ENCODE measurements at regions not wholly inside any gene's neighbourhood (a gene's known extent, or its start where the extent isn't known, plus 50 kb on each side); places are given as distances from the start of the nearest gene placed in this dataset.
A peak's percentile ranks its signal among the peaks of the same experiment; 100 is the strongest.

- peaks cover 3% of the 10 kb centered on the region for H3K9me3 ChIP-seq (ENCODE audit: control insufficient read depth, low read length)
- 75 to 95% methylated on average over 3 to 4 of the region's 4 CpGs for WGBS, 2 experiments (ENCODE audit: insufficient coverage in 2 of 2)
- H3K4me3 ChIP-seq (ENCODE audit: extremely low read depth, insufficient read depth, low read length, poor library complexity, severe bottlenecking) = no peak overlapping the region
- no peaks in the 10 kb centered on the region for H3K36me3 ChIP-seq (ENCODE audit: control insufficient read depth, insufficient read depth, low read length)
- H3K27ac ChIP-seq (ENCODE audit: low read depth, low read length, severe bottlenecking) = peak overlapping the region; percentile 8
- H3K4me1 ChIP-seq (ENCODE audit: control insufficient read depth, insufficient read depth, low read length, poor library complexity, severe bottlenecking) = no peaks in the 10 kb centered on the region
Observed at GRCh38 chr2:66317268-66317890, 117.5 kb upstream of the MEIS1 start.

GRCh38 chr2:66306483-66306882 lies 128.4 kb upstream of the MEIS1 start:
- 100% methylated on average over 1 of the region's 1 CpG for WGBS, 2 experiments (ENCODE audit: insufficient coverage in 2 of 2)
- no peaks in the 10 kb centered on the region for H3K4me1 ChIP-seq (ENCODE audit: control insufficient read depth, insufficient read depth, low read length, poor library complexity, severe bottlenecking)
- H3K27ac ChIP-seq (ENCODE audit: low read depth, low read length, severe bottlenecking) = no peak overlapping the region
- H3K9me3 ChIP-seq (ENCODE audit: control insufficient read depth, low read length) = no peaks in the 10 kb centered on the region
- no peaks in the 10 kb centered on the region for H3K36me3 ChIP-seq (ENCODE audit: control insufficient read depth, insufficient read depth, low read length)
- H3K4me3 ChIP-seq (ENCODE audit: extremely low read depth, insufficient read depth, low read length, poor library complexity, severe bottlenecking) = no peak overlapping the region

- Histone ChIP-seq H3K27ac (ENCODE audit: low read depth, low read length, severe bottlenecking) (no peak overlapping the region), H3K4me1 (ENCODE audit: control insufficient read depth, insufficient read depth, low read length, poor library complexity, severe bottlenecking) (no peaks in the 10 kb centered on the region), H3K9me3 (ENCODE audit: control insufficient read depth, low read length) (no peaks in the 10 kb centered on the region), H3K36me3 (ENCODE audit: control insufficient read depth, insufficient read depth, low read length) (no peaks in the 10 kb centered on the region), H3K4me3 (ENCODE audit: extremely low read depth, insufficient read depth, low read length, poor library complexity, severe bottlenecking) (no peak overlapping the region)
- WGBS, 2 experiments (ENCODE audit: insufficient coverage in 2 of 2) = 90 to 96% methylated on average over 11 to 12 of the region's 12 CpGs
Observed at GRCh38 chr2:66305718-66306117, 129.2 kb upstream of the MEIS1 start.

GRCh38 chr2:66303471-66303870 lies 131.5 kb upstream of the MEIS1 start:
- no peak overlapping the region for H3K27ac ChIP-seq (ENCODE audit: low read depth, low read length, severe bottlenecking)
- no peaks in the 10 kb centered on the region for H3K4me1 ChIP-seq (ENCODE audit: control insufficient read depth, insufficient read depth, low read length, poor library complexity, severe bottlenecking)
- WGBS, 2 experiments (ENCODE audit: insufficient coverage in 2 of 2) = 95 to 98% methylated on average over 4 of the region's 4 CpGs
- H3K9me3 ChIP-seq (ENCODE audit: control insufficient read depth, low read length) = no peaks in the 10 kb centered on the region
- H3K4me3 ChIP-seq (ENCODE audit: extremely low read depth, insufficient read depth, low read length, poor library complexity, severe bottlenecking) = no peak overlapping the region
- H3K36me3 ChIP-seq (ENCODE audit: control insufficient read depth, insufficient read depth, low read length) = no peaks in the 10 kb centered on the region

DNA sequence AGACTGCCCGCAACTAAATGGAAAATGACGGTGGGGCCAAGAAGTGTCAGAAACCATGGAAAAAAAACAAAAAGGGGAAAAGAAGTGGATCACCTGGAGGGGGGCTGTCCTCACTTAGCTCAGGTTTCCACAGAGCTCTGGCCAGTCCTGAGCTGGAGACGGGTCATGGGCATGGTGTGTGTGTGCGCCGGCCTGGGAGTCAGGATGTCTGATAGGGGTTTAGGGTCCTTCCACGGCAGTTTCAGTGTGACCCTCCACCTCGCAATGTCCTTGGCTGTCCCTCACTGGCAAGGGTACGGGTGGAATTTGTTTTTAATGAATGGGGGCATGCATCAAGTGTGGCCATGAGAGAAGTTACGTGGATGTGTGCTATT lies 133.2 kb upstream of the MEIS1 start:
- Histone ChIP-seq H3K9me3 (ENCODE audit: control insufficient read depth, low read length) (no peaks in the 10 kb centered on the region), H3K36me3 (ENCODE audit: control insufficient read depth, insufficient read depth, low read length) (no peaks in the 10 kb centered on the region), H3K4me3 (ENCODE audit: extremely low read depth, insufficient read depth, low read length, poor library complexity, severe bottlenecking) (no peak overlapping the region), H3K27ac (ENCODE audit: low read depth, low read length, severe bottlenecking) (no peak overlapping the region), H3K4me1 (ENCODE audit: control insufficient read depth, insufficient read depth, low read length, poor library complexity, severe bottlenecking) (no peaks in the 10 kb centered on the region)
- WGBS, 2 experiments (ENCODE audit: insufficient coverage in 2 of 2) = 93 to 94% methylated on average over 9 of the region's 9 CpGs

DNA sequence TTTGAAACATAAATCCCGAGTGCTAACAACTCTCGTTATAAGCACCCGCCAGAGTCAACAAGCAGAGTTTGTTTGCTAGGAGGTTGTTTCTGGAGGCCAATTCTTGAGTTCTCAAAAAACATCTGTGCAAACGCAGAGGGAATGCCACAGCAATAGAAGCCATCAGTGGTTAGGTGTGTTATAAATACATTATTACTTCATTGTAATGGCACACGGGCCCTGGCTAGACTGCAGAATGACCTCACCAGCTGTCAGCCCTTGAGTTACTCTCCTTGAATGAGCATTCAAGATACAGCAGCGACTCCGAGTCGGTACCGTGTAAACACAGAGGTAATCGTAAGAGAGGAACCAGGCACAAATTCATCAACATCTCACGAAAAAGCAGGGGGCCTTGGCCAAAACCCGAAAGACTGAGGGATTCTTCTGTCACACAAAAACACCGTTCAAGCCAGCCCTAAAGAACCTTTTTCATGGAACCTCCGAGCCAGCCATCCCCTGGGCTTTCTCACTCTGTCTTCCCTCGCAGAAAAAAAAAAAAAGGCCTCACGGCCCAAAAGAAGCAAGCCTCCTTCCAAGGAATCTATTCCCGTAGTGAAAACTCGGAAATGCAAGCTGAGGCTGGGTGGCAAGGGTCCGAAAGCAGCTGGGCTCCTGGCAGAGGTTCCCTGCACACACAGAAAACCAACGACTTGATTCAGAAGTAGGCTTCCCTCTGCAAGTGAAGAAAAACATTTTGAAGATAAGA lies 133.7 kb upstream of the MEIS1 start:
- no peak overlapping the region for H3K4me3 ChIP-seq (ENCODE audit: extremely low read depth, insufficient read depth, low read length, poor library complexity, severe bottlenecking)
- 86 to 91% methylated on average over 15 to 19 of the region's 20 CpGs for WGBS, 2 experiments (ENCODE audit: insufficient coverage in 2 of 2)
- H3K9me3 ChIP-seq (ENCODE audit: control insufficient read depth, low read length) = no peaks in the 10 kb centered on the region
- H3K36me3 ChIP-seq (ENCODE audit: control insufficient read depth, insufficient read depth, low read length) = no peaks in the 10 kb centered on the region
- no peaks in the 10 kb centered on the region for H3K4me1 ChIP-seq (ENCODE audit: control insufficient read depth, insufficient read depth, low read length, poor library complexity, severe bottlenecking)
- no peak overlapping the region for H3K27ac ChIP-seq (ENCODE audit: low read depth, low read length, severe bottlenecking)

GRCh38 chr2:66283787-66284186 lies 151.1 kb upstream of the MEIS1 start:
- H3K4me1 ChIP-seq (ENCODE audit: control insufficient read depth, insufficient read depth, low read length, poor library complexity, severe bottlenecking) = no peaks in the 10 kb centered on the region
- H3K9me3 ChIP-seq (ENCODE audit: control insufficient read depth, low read length) = no peaks in the 10 kb centered on the region
- no peaks in the 10 kb centered on the region for H3K36me3 ChIP-seq (ENCODE audit: control insufficient read depth, insufficient read depth, low read length)
- whole genome bisulfite sequencing, 2 experiments (ENCODE audit: insufficient coverage in 2 of 2) = no CpG with 5 or more reads among the region's 1 CpG
- no peak overlapping the region for H3K4me3 ChIP-seq (ENCODE audit: extremely low read depth, insufficient read depth, low read length, poor library complexity, severe bottlenecking)
- no peak overlapping the region for H3K27ac ChIP-seq (ENCODE audit: low read depth, low read length, severe bottlenecking)

DNA sequence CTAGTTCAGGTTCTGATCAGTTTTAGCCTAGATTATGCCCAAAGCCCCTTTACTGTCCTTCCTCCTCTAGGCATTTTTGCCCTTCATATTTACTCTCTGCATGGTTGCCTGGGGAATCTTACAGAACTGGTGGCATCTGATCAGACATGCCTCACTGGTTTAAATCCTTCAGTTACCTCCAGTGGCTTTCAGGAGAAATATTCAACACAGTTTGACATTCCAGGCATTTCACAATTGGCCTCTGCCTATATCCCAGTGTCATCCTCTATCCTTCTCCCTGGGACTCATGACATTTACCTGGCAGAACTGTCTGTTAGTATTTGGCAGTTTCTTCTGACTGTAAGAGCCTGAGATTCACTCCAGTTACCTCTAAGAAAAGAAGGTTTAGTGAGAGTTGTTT lies 152.9 kb upstream of the MEIS1 start:
- no peaks in the 10 kb centered on the region for H3K9me3 ChIP-seq (ENCODE audit: control insufficient read depth, low read length)
- no peak overlapping the region for H3K27ac ChIP-seq (ENCODE audit: low read depth, low read length, severe bottlenecking)
- no peak overlapping the region for H3K4me3 ChIP-seq (ENCODE audit: extremely low read depth, insufficient read depth, low read length, poor library complexity, severe bottlenecking)
- H3K4me1 ChIP-seq (ENCODE audit: control insufficient read depth, insufficient read depth, low read length, poor library complexity, severe bottlenecking) = no peaks in the 10 kb centered on the region
- H3K36me3 ChIP-seq (ENCODE audit: control insufficient read depth, insufficient read depth, low read length) = no peaks in the 10 kb centered on the region

DNA sequence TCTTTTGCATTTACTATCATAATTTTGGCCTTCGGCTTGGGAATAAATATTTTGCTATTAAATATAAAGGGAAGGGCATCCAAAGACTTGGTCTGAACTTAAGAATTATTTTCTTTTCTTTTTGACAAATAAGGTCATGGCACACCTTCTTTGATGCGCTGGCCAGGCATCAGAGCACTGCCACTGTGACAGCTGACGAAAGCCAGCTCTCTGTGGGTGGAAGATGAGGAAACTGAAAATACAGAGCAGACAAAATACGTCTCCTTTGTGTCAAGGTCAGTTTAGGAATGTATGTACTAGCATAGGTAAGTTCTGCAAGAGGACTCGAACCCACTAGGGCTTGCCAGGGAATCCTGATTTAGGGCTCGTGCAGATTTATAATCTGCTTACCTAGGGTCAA lies 155.9 kb upstream of the MEIS1 start:
- WGBS, 2 experiments (ENCODE audit: insufficient coverage in 2 of 2) = 73 to 83% methylated on average over 2 of the region's 6 CpGs

GRCh38 chr2:66275984-66276383 lies 158.9 kb upstream of the MEIS1 start:
- no peaks in the 10 kb centered on the region for H3K4me1 ChIP-seq (ENCODE audit: control insufficient read depth, insufficient read depth, low read length, poor library complexity, severe bottlenecking)
- H3K27ac ChIP-seq (ENCODE audit: low read depth, low read length, severe bottlenecking) = no peak overlapping the region
- H3K36me3 ChIP-seq (ENCODE audit: control insufficient read depth, insufficient read depth, low read length) = no peaks in the 10 kb centered on the region
- WGBS, 2 experiments (ENCODE audit: insufficient coverage in 2 of 2) = no CpG with 5 or more reads among the region's 1 CpG
- no peaks in the 10 kb centered on the region for H3K9me3 ChIP-seq (ENCODE audit: control insufficient read depth, low read length)
- no peak overlapping the region for H3K4me3 ChIP-seq (ENCODE audit: extremely low read depth, insufficient read depth, low read length, poor library complexity, severe bottlenecking)

More for the DNA sequence above, 155.9 kb upstream of the MEIS1 start:
- Histone ChIP-seq H3K36me3 (ENCODE audit: control insufficient read depth, insufficient read depth, low read length) (no peaks in the 10 kb centered on the region), H3K9me3 (ENCODE audit: control insufficient read depth, low read length) (no peaks in the 10 kb centered on the region), H3K4me3 (ENCODE audit: extremely low read depth, insufficient read depth, low read length, poor library complexity, severe bottlenecking) (no peak overlapping the region), H3K27ac (ENCODE audit: low read depth, low read length, severe bottlenecking) (no peak overlapping the region), H3K4me1 (ENCODE audit: control insufficient read depth, insufficient read depth, low read length, poor library complexity, severe bottlenecking) (no peaks in the 10 kb centered on the region)

GRCh38 chr2:66273933-66274490 lies 160.9 kb upstream of the MEIS1 start:
- Histone ChIP-seq H3K4me1 (ENCODE audit: control insufficient read depth, insufficient read depth, low read length, poor library complexity, severe bottlenecking) (no peaks in the 10 kb centered on the region), H3K36me3 (ENCODE audit: control insufficient read depth, insufficient read depth, low read length) (no peaks in the 10 kb centered on the region), H3K9me3 (ENCODE audit: control insufficient read depth, low read length) (no peaks in the 10 kb centered on the region), H3K27ac (ENCODE audit: low read depth, low read length, severe bottlenecking) (no peak overlapping the region), H3K4me3 (ENCODE audit: extremely low read depth, insufficient read depth, low read length, poor library complexity, severe bottlenecking) (no peak overlapping the region)
- 80 to 100% methylated on average over 2 to 3 of the region's 4 CpGs for WGBS, 2 experiments (ENCODE audit: insufficient coverage in 2 of 2)

Measured in mesodermal cell (in vitro differentiated cells).